ENCODE measurements at regions not wholly inside any gene's neighbourhood (a gene's known extent, or its start where the extent isn't known, plus 50 kb on each side); places are given as distances from the start of the nearest gene placed in this dataset.
"Not testable (repeated sequence)": the region's sequence is repeated elsewhere in the genome, so short reads cannot be mapped to it uniquely, and the experiment has no call there.

DNA sequence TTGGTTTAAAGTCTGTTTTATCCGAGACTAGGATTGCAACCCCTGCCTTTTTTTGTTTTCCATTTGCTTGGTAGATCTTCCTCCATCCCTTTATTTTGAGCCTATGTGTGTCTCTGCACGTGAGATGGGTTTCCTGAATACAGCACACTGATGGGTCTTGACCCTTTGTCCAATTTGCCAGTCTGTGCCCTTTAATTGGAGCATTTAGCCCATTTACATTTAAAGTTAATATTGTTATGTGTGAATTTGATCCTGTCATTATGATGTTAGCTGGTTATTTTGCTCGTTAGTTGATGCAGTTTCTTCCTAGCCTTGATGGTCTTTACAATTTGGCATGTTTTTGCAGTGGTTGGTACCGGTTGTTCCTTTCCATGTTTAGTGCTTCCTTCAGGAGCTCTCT lies 70.8 kb upstream of the CTNNA1 start:
- H3K27me3 ChIP-seq (ENCODE audit: control insufficient read depth in 4 of 4, insufficient read depth in 4 of 4, low read length in 3 of 4); H3K9me3 ChIP-seq (ENCODE audit: control insufficient read depth in 4 of 4, low read length in 3 of 4); H3K27ac ChIP-seq (ENCODE audit: low read depth in 1 of 2, low read length in 2 of 2); DNase-seq (ENCODE audit: low spot score); H3K4me1 ChIP-seq (ENCODE audit: control insufficient read depth in 4 of 4, insufficient read depth in 4 of 4, low read length in 3 of 4); H3K9ac ChIP-seq (ENCODE audit: low read depth in 1 of 2, low read length in 2 of 2); H3K4me3 ChIP-seq (ENCODE audit: low read depth in 1 of 3, low read length in 3 of 3); H3K36me3 ChIP-seq (ENCODE audit: control insufficient read depth in 4 of 4, insufficient read depth in 3 of 4, low read depth in 1 of 4, low read length in 3 of 4): not testable (repeated sequence)
- whole genome bisulfite sequencing: 67% methylated on average over 3 of the region's 4 CpGs

GRCh38 chr5:138678826-138679225 lies 74.4 kb upstream of the CTNNA1 start:
- H3K9me3 ChIP-seq (ENCODE audit: control insufficient read depth in 4 of 4, low read length in 3 of 4); H3K36me3 ChIP-seq (ENCODE audit: control insufficient read depth in 4 of 4, insufficient read depth in 3 of 4, low read depth in 1 of 4, low read length in 3 of 4); H3K9ac ChIP-seq (ENCODE audit: low read depth in 1 of 2, low read length in 2 of 2); H3K4me3 ChIP-seq (ENCODE audit: low read depth in 1 of 3, low read length in 3 of 3); H3K4me1 ChIP-seq (ENCODE audit: control insufficient read depth in 4 of 4, insufficient read depth in 4 of 4, low read length in 3 of 4); DNase-seq (ENCODE audit: low spot score); H3K27ac ChIP-seq (ENCODE audit: low read depth in 1 of 2, low read length in 2 of 2); H3K27me3 ChIP-seq (ENCODE audit: control insufficient read depth in 4 of 4, insufficient read depth in 4 of 4, low read length in 3 of 4): not testable (repeated sequence)
- WGBS: 94% methylated on average over 2 of the region's 3 CpGs

DNA sequence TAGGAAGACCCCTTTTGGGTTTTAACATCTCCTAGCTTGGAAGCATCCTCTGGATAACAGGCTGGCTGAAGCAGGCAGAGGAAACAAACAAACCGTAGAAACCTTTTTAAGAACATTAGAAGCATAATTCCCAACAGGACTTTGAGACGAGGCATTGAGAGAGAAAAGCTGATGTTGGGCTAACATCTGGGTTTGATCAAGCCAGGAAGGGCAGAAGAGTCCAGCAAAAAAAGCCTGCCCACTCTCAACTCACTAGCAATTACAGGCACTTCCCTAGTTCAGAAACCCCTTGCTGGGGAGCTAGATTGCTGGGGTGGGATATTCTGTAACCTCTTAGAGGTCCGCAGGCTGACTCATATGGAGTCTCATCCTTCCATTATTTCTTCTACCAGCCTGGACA lies 75.4 kb upstream of the CTNNA1 start:
- Histone ChIP-seq H3K9ac (ENCODE audit: low read depth in 1 of 2, low read length in 2 of 2) (no peak overlapping the region), H3K27ac (ENCODE audit: low read depth in 1 of 2, low read length in 2 of 2) (no peak overlapping the region), H3K4me1 (ENCODE audit: control insufficient read depth in 4 of 4, insufficient read depth in 4 of 4, low read length in 3 of 4) (no peaks in the 10 kb centered on the region), H3K4me3 (ENCODE audit: low read depth in 1 of 3, low read length in 3 of 3) (no peak overlapping the region), H3K36me3 (ENCODE audit: control insufficient read depth in 4 of 4, insufficient read depth in 3 of 4, low read depth in 1 of 4, low read length in 3 of 4) (no peaks in the 10 kb centered on the region), H3K9me3 (ENCODE audit: control insufficient read depth in 4 of 4, low read length in 3 of 4) (peaks cover 0 to 3% (median 0%) of the 10 kb centered on the region in 4 donors), H3K27me3 (ENCODE audit: control insufficient read depth in 4 of 4, insufficient read depth in 4 of 4, low read length in 3 of 4) (no peaks in the 10 kb centered on the region)
- TF ChIP-seq CTCF (IDR thresholded peaks at IDR 0.05; ENCODE audit: low read depth, low read length, missing input control): no peak
- TF ChIP-seq TAF1 (conservative IDR thresholded peaks at IDR 0.05): no peak
- TF ChIP-seq ATF3 (IDR thresholded peaks at IDR 0.05): no peak
- TF ChIP-seq FOXA1 (IDR thresholded peaks at IDR 0.05): no peak
- TF ChIP-seq HNF4A (conservative IDR thresholded peaks at IDR 0.05): no peak
- TF ChIP-seq RXRA (IDR thresholded peaks at IDR 0.05): no peak
- no peak for TF ChIP-seq GABPA (IDR thresholded peaks at IDR 0.05 in 1 of 2, conservative IDR thresholded peaks at IDR 0.05 in 1 of 2)
- no peak for TF ChIP-seq HNF4G (IDR thresholded peaks at IDR 0.05)
- no peak for TF ChIP-seq NR2F2 (IDR thresholded peaks at IDR 0.05)
- TF ChIP-seq RAD21 (IDR thresholded peaks at IDR 0.05): no peak
- 78% methylated on average over 3 of the region's 3 CpGs for WGBS
- DNase-seq (ENCODE audit: low spot score): no peak

GRCh38 chr5:138676556-138677193 lies 76.5 kb upstream of the CTNNA1 start:
- no peaks in the 10 kb centered on the region for H3K27me3 ChIP-seq (ENCODE audit: control insufficient read depth in 4 of 4, insufficient read depth in 4 of 4, low read length in 3 of 4)
- H3K9ac ChIP-seq (ENCODE audit: low read depth in 1 of 2, low read length in 2 of 2): no peak overlapping the region
- no peaks in the 10 kb centered on the region for H3K36me3 ChIP-seq (ENCODE audit: control insufficient read depth in 4 of 4, insufficient read depth in 3 of 4, low read depth in 1 of 4, low read length in 3 of 4)
- no peak overlapping the region for H3K4me3 ChIP-seq (ENCODE audit: low read depth in 1 of 3, low read length in 3 of 3)
- no peak for DNase-seq (ENCODE audit: low spot score)
- no peaks in the 10 kb centered on the region for H3K4me1 ChIP-seq (ENCODE audit: control insufficient read depth in 4 of 4, insufficient read depth in 4 of 4, low read length in 3 of 4)
- H3K9me3 ChIP-seq (ENCODE audit: control insufficient read depth in 4 of 4, low read length in 3 of 4): peaks cover 0 to 3% (median 0%) of the 10 kb centered on the region in 4 donors
- H3K27ac ChIP-seq (ENCODE audit: low read depth in 1 of 2, low read length in 2 of 2): no peak overlapping the region
- TF ChIP-seq YY1 (IDR thresholded peaks at IDR 0.05): no peak
- TF ChIP-seq NR2F2 (IDR thresholded peaks at IDR 0.05): no peak
- no peak for TF ChIP-seq HNF4G (IDR thresholded peaks at IDR 0.05)
- no peak for TF ChIP-seq RXRA (IDR thresholded peaks at IDR 0.05)
- no peak for TF ChIP-seq ATF3 (IDR thresholded peaks at IDR 0.05)
- TF ChIP-seq SP1 (IDR thresholded peaks at IDR 0.05): no peak
- TF ChIP-seq JUND (IDR thresholded peaks at IDR 0.05): no peak
- TF ChIP-seq FOXA2 (IDR thresholded peaks at IDR 0.05): no peak
- no peak for TF ChIP-seq FOXA1 (IDR thresholded peaks at IDR 0.05)
- TF ChIP-seq TAF1 (conservative IDR thresholded peaks at IDR 0.05): no peak
- TF ChIP-seq, protein P1, sequence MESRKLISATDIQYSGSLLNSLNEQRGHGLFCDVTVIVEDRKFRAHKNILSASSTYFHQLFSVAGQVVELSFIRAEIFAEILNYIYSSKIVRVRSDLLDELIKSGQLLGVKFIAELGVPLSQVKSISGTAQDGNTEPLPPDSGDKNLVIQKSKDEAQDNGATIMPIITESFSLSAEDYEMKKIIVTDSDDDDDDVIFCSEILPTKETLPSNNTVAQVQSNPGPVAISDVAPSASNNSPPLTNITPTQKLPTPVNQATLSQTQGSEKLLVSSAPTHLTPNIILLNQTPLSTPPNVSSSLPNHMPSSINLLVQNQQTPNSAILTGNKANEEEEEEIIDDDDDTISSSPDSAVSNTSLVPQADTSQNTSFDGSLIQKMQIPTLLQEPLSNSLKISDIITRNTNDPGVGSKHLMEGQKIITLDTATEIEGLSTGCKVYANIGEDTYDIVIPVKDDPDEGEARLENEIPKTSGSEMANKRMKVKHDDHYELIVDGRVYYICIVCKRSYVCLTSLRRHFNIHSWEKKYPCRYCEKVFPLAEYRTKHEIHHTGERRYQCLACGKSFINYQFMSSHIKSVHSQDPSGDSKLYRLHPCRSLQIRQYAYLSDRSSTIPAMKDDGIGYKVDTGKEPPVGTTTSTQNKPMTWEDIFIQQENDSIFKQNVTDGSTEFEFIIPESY (IDR thresholded peaks at IDR 0.05): no peak
- TF ChIP-seq GABPA (IDR thresholded peaks at IDR 0.05 in 1 of 2, conservative IDR thresholded peaks at IDR 0.05 in 1 of 2): no peak
- WGBS: 72% methylated on average over 4 of the region's 4 CpGs
